ENCODE measurements at regions not wholly inside any gene's neighbourhood (a gene's known extent, or its start where the extent isn't known, plus 50 kb on each side); places are given as distances from the start of the nearest gene placed in this dataset.

DNA sequence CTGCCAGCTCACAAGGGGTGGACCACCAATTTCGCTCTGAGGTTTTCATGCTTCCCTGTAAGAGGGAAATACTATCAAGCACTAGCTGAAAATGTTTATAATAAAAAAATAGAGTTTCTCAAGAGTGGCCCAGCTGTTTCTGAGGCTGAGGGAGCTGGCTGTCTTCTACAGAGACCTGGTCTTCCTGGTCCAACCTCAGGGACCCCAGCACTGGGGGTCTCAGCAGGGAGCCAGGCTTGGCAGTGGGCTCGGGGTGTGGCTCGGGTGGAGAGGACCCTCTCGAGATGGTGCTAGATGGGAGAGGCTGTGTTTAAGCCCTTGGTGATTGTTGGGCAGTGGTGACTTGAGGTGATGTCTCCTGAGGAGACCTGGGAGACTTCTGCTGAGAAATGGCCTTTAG, 87.3 kb upstream of the SHH start:
- TF ChIP-seq GATA2 (IDR thresholded peaks at IDR 0.05; ENCODE audit: low read depth, low read length) (no peak), GATA3 (IDR thresholded peaks at IDR 0.05; ENCODE audit: low read depth, low read length) (no peak)

Measured in SH-SY5Y (cell line).